ENCODE measurements at regions not wholly inside any gene's neighbourhood (a gene's known extent, or its start where the extent isn't known, plus 50 kb on each side); places are given as distances from the start of the nearest gene placed in this dataset.

DNA sequence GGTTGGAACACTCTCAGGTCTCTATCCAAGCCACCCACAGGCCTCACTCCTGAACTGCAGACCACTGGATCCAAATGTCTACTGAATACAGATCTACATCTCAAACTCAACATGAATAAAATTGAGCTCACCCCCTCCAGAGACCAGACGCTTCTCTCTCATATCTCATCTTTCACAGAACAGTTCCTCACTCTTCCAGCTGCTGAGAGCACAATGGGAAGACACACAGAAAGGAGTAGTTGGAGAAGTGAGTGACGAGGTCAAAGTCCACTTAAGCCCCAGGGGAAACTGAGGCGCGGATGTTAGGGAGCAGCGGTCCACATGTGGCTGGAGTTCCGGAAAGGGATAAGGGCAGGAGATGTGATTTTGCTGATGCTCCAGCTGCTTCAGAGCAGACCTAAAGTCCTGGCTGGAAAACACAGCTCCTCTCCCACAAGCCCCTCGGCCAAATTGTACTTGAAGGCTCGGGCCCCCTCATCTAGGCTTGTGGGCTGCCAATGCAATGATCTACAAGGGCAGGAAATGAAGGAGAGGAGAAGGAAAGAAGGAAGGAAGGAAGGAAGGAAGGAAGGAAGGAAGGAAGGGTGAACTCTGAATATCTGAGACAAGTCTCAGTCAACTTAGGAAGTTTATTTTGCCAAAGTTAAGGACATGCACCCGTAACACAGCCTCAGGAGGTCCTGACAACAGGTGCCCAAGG, 211.2 kb upstream of the TLE3 start:
- no peaks in the 10 kb centered on the region for H3K27me3 ChIP-seq (ENCODE audit: insufficient read depth, low read length)
- no peaks in the 10 kb centered on the region for H3K9me3 ChIP-seq (ENCODE audit: control insufficient read depth in 1 of 2, insufficient read depth in 1 of 2, low read depth in 1 of 2, low read length in 2 of 2)
- no peak overlapping the region for H3K27ac ChIP-seq (ENCODE audit: low read depth, low read length)
- H3K9ac ChIP-seq (ENCODE audit: low read length) = no peak overlapping the region
- no TSS peak for BruUV-seq (replicated peaks)
- H2AFZ ChIP-seq (ENCODE audit: low read depth, low read length, poor library complexity, severe bottlenecking) = no peak overlapping the region
- H3K4me3 ChIP-seq (replicated peaks in 1 of 2; ENCODE audit: low read depth in 1 of 2, low read length in 2 of 2) = no peak overlapping the region
- H3K4me2 ChIP-seq (ENCODE audit: low read length) = peak overlapping the region; percentile 63
- H3K9me2 ChIP-seq (ENCODE audit: insufficient read depth) = no peaks in the 10 kb centered on the region
- no peaks in the 10 kb centered on the region for H3K79me2 ChIP-seq (ENCODE audit: insufficient read depth, low read length)
- intact Hi-C loops (cut with micrococcal nuclease) = no loop called here
- no peaks in the 10 kb centered on the region for H3K36me3 ChIP-seq (ENCODE audit: control insufficient read depth in 1 of 2, insufficient read depth in 2 of 2, low read length in 2 of 2)
- ATAC-seq = peak; percentile 42
- ChIA-PET RAD21 (ENCODE audit: low non-redundant PET in 1 of 2, low total read pairs in 2 of 2, uncharacterized antibody in 2 of 2, unreplicated experiment in 2 of 2) (no interaction called here), CTCF (no interaction called here), POLR2A (no interaction called here)
- no peak for DNase-seq (ENCODE audit: low read depth, low spot score)
- TF ChIP-seq YY1 (IDR thresholded peaks at IDR 0.05; ENCODE audit: extremely low read depth, insufficient replicate concordance, low read depth, low read length) (no peak), REST (IDR thresholded peaks at IDR 0.05; ENCODE audit: low read depth) (no peak), JUND (IDR thresholded peaks at IDR 0.05) (no peak), CBX3 (IDR thresholded peaks at IDR 0.05; ENCODE audit: low read depth) (no peak), ZNF274 (IDR thresholded peaks at IDR 0.05; ENCODE audit: low read depth, low read length) (no peak), POLR2A (IDR thresholded peaks at IDR 0.05; ENCODE audit: borderline replicate concordance, extremely low read depth, insufficient read depth, insufficient read length) (no peak), FOSL1 (IDR thresholded peaks at IDR 0.05; ENCODE audit: low read depth) (no peak), TCF7L2 (IDR thresholded peaks at IDR 0.05; ENCODE audit: borderline replicate concordance, extremely low read depth, insufficient read depth, insufficient read length) (no peak), SP1 (IDR thresholded peaks at IDR 0.05; ENCODE audit: low read depth) (no peak), EZH2phosphoT487 (IDR thresholded peaks at IDR 0.05; ENCODE audit: borderline replicate concordance) (no peak), POLR2AphosphoS5 (IDR thresholded peaks at IDR 0.05; ENCODE audit: low read depth, low read length) (no peak), CEBPB (IDR thresholded peaks at IDR 0.05; ENCODE audit: low read depth) (no peak), ZFX (IDR thresholded peaks at IDR 0.05) (no peak)
- TF ChIP-seq, protein P1, sequence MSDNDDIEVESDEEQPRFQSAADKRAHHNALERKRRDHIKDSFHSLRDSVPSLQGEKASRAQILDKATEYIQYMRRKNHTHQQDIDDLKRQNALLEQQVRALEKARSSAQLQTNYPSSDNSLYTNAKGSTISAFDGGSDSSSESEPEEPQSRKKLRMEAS (IDR thresholded peaks at IDR 0.05) = no peak
- TF ChIP-seq, protein P2, sequence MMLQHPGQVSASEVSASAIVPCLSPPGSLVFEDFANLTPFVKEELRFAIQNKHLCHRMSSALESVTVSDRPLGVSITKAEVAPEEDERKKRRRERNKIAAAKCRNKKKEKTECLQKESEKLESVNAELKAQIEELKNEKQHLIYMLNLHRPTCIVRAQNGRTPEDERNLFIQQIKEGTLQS (IDR thresholded peaks at IDR 0.05) = no peak
- TF ChIP-seq, protein P3, sequence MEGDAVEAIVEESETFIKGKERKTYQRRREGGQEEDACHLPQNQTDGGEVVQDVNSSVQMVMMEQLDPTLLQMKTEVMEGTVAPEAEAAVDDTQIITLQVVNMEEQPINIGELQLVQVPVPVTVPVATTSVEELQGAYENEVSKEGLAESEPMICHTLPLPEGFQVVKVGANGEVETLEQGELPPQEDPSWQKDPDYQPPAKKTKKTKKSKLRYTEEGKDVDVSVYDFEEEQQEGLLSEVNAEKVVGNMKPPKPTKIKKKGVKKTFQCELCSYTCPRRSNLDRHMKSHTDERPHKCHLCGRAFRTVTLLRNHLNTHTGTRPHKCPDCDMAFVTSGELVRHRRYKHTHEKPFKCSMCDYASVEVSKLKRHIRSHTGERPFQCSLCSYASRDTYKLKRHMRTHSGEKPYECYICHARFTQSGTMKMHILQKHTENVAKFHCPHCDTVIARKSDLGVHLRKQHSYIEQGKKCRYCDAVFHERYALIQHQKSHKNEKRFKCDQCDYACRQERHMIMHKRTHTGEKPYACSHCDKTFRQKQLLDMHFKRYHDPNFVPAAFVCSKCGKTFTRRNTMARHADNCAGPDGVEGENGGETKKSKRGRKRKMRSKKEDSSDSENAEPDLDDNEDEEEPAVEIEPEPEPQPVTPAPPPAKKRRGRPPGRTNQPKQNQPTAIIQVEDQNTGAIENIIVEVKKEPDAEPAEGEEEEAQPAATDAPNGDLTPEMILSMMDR (IDR thresholded peaks at IDR 0.05 in 2 of 3, conservative IDR thresholded peaks at IDR 0.05 in 1 of 3; ENCODE audit: borderline replicate concordance in 1 of 3, insufficient read depth in 1 of 3, low read depth in 2 of 3, low read length in 2 of 3) = no peak
- peaks cover 4 to 11% of the 10 kb centered on the region in 2 experiments; a peak in 3 of 4 replicates for H3K4me1 ChIP-seq (ENCODE audit: control insufficient read depth in 1 of 2, insufficient read depth in 2 of 2, low read length in 2 of 2)
- no peaks in the 10 kb centered on the region for H4K20me1 ChIP-seq (ENCODE audit: insufficient read depth)
